ENCODE measurements at regions not wholly inside any gene's neighbourhood (a gene's known extent, or its start where the extent isn't known, plus 50 kb on each side); places are given as distances from the start of the nearest gene placed in this dataset.
"Not testable (repeated sequence)": the region's sequence is repeated elsewhere in the genome, so short reads cannot be mapped to it uniquely, and the experiment has no call there.

GRCh38 chr5:57937501-57938173 is 455.0 kb upstream of the ACTBL2 start:
- no peak for DNase-seq

DNA sequence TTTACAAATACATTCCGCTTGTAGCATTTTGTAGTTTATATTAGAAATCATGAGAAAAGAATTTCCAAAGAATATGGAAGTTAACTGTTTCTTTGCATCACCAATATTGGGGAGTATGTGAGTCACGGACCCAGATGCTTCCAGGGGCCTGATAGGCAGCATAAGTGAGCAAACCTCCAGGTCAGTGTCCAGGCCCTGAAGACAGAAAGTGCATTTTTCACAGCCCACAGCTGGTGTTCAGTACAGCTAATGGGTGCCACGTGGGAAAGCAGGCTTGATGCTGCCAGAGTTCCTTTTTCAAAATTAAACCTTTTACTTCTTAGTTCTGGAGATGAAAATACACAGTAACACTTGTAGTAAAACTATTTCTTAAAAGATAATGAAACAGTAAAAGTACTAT is 454.4 kb upstream of the ACTBL2 start:
- DNase-seq, result no peak

- DNase-seq, result no peak
Observed at GRCh38 chr5:57932761-57933160, 450.1 kb upstream of the ACTBL2 start.

- DNase-seq, result peak; percentile 4
Observed at GRCh38 chr5:57931807-57932206, 449.2 kb upstream of the ACTBL2 start.

- no peak for DNase-seq
Observed at GRCh38 chr5:57931352-57931751, 448.7 kb upstream of the ACTBL2 start.

DNA sequence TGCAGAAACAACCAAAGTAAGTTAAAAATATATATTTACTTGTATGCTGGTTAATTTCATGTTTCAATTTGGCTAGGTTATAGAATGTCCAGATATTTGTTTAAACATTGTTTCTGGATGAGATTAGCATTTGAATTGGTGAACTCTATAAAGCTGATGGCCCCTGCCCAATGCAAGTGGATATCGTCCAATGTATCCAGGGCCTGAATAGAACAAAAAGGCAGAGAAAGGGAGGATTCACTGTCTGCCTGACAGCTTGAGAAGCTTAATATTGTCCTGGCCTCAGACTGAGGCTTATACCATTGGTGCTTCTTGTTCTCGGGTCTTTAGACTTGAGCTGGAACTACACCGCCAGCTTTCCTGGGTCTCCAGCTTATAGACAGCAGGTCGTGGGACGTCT is 446.7 kb upstream of the ACTBL2 start:
- no peak for DNase-seq

- DNase-seq, result not testable (repeated sequence)
Observed at GRCh38 chr5:57923094-57923493, 440.5 kb upstream of the ACTBL2 start.

GRCh38 chr5:57917004-57917403 is 434.4 kb upstream of the ACTBL2 start:
- DNase-seq, result no peak

GRCh38 chr5:57915536-57915935 is 432.9 kb upstream of the ACTBL2 start:
- DNase-seq, result no peak

DNA sequence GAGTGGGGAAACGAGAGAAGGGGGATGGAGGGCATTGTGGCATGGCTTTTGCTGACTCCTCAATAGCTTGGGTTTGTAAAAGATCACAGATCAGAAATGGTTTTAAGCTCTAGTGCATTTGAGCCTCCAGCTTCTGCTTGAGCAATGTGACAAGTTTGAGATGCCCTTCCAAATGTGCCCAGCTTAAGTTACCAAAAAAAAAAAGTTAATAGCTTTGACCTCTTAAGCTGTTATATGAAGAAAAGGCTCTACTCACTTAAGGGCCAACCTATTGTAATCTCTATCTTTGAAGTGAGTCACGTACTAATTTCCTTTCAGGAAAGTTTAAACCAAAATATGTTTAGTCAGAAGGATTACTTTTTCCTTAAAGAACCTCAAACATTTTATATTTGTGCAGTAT is 428.8 kb upstream of the ACTBL2 start:
- DNase-seq, result no peak

DNA sequence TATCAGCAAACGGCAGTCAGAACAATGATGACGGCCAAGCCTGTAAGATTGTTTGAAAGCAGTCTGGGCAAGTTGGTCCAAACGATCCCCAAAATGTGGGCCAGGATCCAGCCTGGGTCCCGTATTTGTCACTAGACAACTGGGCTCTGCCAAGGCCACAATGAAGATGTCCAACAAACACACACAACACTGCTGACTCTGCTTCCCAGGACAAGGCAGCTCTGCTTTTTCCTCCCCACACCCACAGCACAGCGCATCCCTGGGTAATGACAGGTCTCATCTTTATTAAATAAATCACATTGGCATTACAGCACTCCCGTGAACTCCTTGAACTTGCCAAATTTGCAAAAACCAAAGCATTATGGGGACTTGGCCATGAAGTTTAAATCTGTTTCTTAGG is 424.1 kb upstream of the ACTBL2 start:
- no peak for DNase-seq

DNA sequence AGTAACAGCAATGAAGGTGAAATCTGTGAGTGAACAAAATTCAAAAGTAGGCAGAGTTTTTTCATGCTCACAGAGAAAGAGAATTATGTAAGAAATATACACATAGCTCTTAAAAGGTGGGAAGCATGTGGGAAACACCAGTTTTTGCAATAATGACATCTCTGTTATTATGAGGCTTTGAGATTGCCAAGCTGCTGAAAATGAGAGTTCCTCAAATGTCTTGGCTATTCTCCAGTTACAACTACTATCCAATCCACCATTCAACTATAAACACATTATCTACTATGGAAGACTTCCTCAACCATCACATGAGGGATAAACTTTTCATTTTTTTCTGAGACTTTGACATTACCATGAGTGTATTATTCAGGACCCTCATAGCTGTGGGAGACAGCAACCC is 420.8 kb upstream of the ACTBL2 start:
- no peak for DNase-seq

DNA sequence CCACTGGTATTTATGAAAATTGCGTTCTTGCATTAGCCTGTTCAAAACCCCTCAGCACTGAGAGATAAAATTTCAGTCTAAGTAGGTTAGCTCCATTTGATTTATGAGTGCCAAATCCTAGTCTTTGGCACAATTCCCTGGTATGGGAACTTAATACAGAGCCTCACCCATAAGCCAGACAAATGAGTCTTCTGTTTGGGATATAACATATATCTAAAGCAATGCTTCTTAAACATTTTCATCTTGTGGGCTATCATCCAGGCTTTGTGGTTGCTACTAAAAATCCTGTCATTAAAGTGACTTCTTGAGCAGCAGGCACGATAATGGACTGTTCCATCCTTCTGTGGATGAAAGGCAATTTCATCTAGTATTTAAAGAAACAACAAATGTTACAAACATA is 419.5 kb upstream of the ACTBL2 start:
- DNase-seq, result no peak

- DNase-seq, result no peak
Observed at GRCh38 chr5:57900381-57900944, 417.9 kb upstream of the ACTBL2 start.

DNA sequence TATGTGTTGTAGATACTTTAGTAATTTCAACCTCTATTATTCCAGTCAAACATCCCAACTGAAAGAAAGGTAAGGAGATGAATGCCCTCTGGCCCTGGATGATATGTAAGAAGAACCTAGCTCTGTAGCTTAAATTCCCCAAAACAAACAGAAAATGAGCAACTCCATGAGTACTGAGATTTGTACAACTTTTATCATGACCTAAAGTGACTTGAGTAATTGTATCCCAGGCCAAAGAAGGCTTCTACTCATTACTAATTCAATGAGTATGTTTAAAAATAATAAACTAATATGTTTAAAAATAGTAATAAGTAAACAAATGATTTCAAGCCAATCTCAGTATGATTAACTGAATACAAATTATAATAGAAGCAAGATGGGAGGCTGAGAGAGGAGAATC is 414.0 kb upstream of the ACTBL2 start:
- no peak for DNase-seq

- DNase-seq, result no peak
Observed at GRCh38 chr5:57895766-57896165, 413.2 kb upstream of the ACTBL2 start.

DNA sequence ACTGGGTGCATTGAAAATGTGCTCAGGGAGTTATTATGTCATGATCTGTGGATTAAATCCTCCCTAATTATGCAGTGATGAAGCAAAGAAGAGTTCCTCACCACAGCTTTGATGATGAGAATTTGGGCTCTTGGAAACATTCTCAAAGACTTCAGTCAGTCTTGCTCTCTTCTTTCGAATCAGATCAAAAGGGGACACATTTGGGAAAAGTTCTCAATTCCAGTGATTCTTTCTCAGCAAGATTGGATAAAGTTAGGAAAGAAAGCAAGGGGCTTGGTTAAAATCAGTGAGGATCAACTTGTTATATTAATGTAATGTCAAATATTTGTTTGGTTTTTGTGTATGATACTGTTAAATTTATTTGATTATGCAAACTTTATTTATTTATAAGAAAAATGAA is 411.3 kb upstream of the ACTBL2 start:
- no peak for DNase-seq

GRCh38 chr5:57891443-57891842 is 408.8 kb upstream of the ACTBL2 start:
- no peak for DNase-seq

GRCh38 chr5:57889558-57889957 is 406.9 kb upstream of the ACTBL2 start:
- DNase-seq, result no peak

DNA sequence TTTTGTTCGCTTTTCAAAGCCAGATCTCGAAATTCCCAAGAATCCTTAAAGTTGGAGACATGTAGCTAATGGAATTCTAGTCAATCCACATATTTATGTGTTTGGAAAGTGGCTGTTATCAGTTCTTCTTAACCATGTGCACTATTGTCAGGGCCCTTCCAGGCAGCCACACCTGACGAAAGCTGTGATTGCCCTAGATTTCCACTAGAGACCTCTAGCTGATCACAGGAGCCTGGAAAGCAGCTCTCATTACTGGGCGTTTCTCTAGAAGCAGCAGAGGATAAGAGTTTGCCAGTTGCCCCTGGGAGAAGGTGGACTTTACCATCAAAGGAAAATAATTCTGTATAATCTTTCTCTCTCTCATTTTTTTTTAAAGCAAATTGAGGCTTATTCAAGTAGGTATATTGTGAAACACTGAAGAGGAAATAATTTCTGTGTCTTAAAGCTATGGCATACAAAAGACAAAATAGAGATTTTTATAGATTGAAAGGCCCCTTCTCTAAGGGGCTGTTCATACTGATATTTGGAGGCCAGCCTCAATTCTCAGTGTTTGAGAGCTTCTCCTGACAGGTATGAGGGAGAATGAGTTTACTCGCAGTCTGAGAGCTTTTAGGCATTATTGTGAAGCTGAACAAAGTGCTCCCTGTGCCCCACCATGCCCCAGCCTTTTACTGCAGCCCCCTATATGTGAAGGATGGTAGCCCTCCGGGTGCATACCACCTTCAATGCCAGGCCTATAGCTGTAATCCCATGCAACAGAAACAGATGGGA is 405.4 kb upstream of the ACTBL2 start:
- no peak for DNase-seq

GRCh38 chr5:57884346-57885102 is 401.9 kb upstream of the ACTBL2 start:
- DNase-seq, result no peak

- DNase-seq, result no peak
Observed at GRCh38 chr5:57880216-57880615, 397.6 kb upstream of the ACTBL2 start.

DNA sequence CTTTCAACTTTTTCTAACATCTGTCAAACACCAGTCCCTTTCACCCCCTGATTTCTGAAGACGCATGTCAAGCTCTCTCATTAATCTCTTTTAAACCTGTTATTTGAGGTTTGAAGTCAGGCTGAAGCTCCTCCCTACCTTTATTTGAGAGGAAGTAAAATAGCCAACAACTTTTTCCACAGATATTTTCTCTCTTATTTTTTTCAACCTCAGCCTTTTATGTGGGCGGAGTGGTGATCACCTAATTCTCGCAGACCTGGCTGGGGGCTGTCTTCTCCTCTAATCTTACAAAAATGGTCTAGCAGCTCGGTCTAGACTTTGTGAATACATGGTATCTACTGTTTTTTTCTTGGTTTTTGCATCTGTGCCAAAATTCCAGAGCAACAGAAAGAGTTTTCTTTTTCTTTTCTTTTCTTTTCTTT is 395.7 kb upstream of the ACTBL2 start:
- DNase-seq, result no peak

GRCh38 chr5:57871496-57871895 is 388.9 kb upstream of the ACTBL2 start:
- DNase-seq, result no peak

Data from suppressor macrophage treated with lipopolysaccharide for 4 hours (primary cell).